Sigmoid colon (tissue), 6 donors: ENCODE measurements at regions not wholly inside any gene's neighbourhood (a gene's known extent, or its start where the extent isn't known, plus 50 kb on each side); places are given as distances from the start of the nearest gene placed in this dataset.

Experiments used
- DNase-seq: peaks from one replicate; pipeline ENCODE4 v3.0.0-alpha.2; 2019
- H3K27ac ChIP-seq, 4 donors: fragments of 200-600 bp; sonication (generic); one replicate each; pipeline ENCODE4 v1.5.1; 2016 to 2019; ENCODE audit warnings: mild to moderate bottlenecking in 1 of 4
- H3K27me3 ChIP-seq, 3 donors: fragments of 200-600 bp; sonication (generic); one replicate each; pipeline ENCODE4 v1.5.1; 2019; ENCODE audit warnings: mild to moderate bottlenecking in 1 of 3
- H3K36me3 ChIP-seq, 4 donors: fragments of 200-600 bp; sonication (generic); one replicate each; pipeline ENCODE4 v1.5.1; 2016 to 2019
- H3K4me1 ChIP-seq, 4 donors: fragments of 200-600 bp; sonication (generic); one replicate each; pipeline ENCODE4 v1.5.1; 2017 to 2019
- H3K4me3 ChIP-seq, 4 donors: fragments of 200-600 bp; sonication (generic); one replicate each; pipeline ENCODE4 v1.5.1; 2017 to 2019; ENCODE audit warnings: mild to moderate bottlenecking in 2 of 4, moderate library complexity in 1 of 4
- H3K9me3 ChIP-seq, 4 donors: fragments of 200-600 bp in 3 of 4; sonication (generic) in 3 of 4; one replicate each; pipeline versions ENCODE4 v1.5.1 to v1.6.1; 2013 to 2019
- EP300 ChIP-seq, 4 donors: sonication (generic); formaldehyde crosslinking; IDR thresholded peaks; one replicate each; pipeline ENCODE4 v1.6.1; 2017; ENCODE audit warnings: antibody characterized with exemption in 4 of 4
- POLR2A ChIP-seq, 2 donors: fragments of 450-650 bp; IDR thresholded peaks; one replicate each; pipeline ENCODE4 v1.6.1; 2016; ENCODE audit warnings: antibody characterized with exemption in 2 of 2, mild to moderate bottlenecking in 2 of 2, moderate library complexity in 2 of 2
- POLR2AphosphoS5 ChIP-seq, 4 donors: sonication (generic); formaldehyde crosslinking; IDR thresholded peaks; one replicate each; pipeline ENCODE4 v1.6.1; 2017; ENCODE audit warnings: antibody characterized with exemption in 4 of 4
- WGBS, 2 donors: extraction: QIAGEN DNeasy Blood & Tissue Kit; methylation state at CpG; one replicate each; pipeline ENCODE4 v1.1.7; 2013; 5-methylcytosine and 5-hydroxymethylcytosine counted together
- intact Hi-C: fragments of 100-400 bp; cut with DNase I; formaldehyde crosslinking; loops from one replicate; pipeline ENCODE4 v1.15.1; 2023
- TF ChIP-seq, protein P1 (sequence below), 4 experiments: fragments of 450-650 bp in 3 of 4; fragments of 200-600 bp in 1 of 4; IDR thresholded peaks; one replicate each; pipeline ENCODE4 v1.5.1; 2016 to 2019; ENCODE audit warnings: antibody characterized with exemption in 4 of 4, mild to moderate bottlenecking in 3 of 4, moderate library complexity in 2 of 4
- donor health status: healthy with polysubstance abuse.
- donor health status: healthy.

DNA sequence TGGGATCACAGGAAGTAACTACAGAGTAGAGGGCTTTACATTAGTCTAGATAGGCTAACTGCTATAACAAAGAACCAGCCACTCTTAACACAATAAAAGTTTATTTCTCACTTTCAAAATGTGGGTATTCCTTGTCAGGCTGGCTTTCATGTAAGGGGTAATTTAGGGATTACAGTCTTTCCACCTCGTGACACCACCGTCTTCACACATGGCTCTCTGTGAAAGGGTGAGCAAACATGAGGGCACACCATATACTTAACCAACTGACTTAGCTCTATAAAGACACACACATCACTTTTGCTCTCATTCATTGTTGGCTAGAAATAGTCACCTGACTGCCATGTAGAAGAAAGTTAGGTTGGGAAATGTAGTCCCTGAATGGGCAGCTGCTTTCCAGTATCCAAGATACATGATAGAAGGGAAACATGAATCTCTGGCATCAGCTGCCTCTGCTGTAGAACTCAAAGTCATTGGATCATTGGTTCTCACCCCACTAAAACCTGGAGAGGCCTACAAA, 66.1 kb upstream of the CRY1 start:
- Histone ChIP-seq H3K36me3 (no peaks in the 10 kb centered on the region), H3K4me1 (no peaks in the 10 kb centered on the region), H3K9me3 (no peaks in the 10 kb centered on the region), H3K27ac (no peak overlapping the region), H3K27me3 (no peaks in the 10 kb centered on the region), H3K4me3 (no peak overlapping the region)
- 45 to 76% methylated on average over 2 of the region's 2 CpGs for WGBS, 2 donors
- no peak for DNase-seq
- TF ChIP-seq POLR2AphosphoS5 (IDR thresholded peaks at IDR 0.05) = no peak
- TF ChIP-seq, protein P1, sequence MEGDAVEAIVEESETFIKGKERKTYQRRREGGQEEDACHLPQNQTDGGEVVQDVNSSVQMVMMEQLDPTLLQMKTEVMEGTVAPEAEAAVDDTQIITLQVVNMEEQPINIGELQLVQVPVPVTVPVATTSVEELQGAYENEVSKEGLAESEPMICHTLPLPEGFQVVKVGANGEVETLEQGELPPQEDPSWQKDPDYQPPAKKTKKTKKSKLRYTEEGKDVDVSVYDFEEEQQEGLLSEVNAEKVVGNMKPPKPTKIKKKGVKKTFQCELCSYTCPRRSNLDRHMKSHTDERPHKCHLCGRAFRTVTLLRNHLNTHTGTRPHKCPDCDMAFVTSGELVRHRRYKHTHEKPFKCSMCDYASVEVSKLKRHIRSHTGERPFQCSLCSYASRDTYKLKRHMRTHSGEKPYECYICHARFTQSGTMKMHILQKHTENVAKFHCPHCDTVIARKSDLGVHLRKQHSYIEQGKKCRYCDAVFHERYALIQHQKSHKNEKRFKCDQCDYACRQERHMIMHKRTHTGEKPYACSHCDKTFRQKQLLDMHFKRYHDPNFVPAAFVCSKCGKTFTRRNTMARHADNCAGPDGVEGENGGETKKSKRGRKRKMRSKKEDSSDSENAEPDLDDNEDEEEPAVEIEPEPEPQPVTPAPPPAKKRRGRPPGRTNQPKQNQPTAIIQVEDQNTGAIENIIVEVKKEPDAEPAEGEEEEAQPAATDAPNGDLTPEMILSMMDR (IDR thresholded peaks at IDR 0.05) = no peak
- TF ChIP-seq POLR2A (IDR thresholded peaks at IDR 0.05) = no peak
- no peak for TF ChIP-seq EP300 (IDR thresholded peaks at IDR 0.05)
- intact Hi-C loops = no loop called here

DNA sequence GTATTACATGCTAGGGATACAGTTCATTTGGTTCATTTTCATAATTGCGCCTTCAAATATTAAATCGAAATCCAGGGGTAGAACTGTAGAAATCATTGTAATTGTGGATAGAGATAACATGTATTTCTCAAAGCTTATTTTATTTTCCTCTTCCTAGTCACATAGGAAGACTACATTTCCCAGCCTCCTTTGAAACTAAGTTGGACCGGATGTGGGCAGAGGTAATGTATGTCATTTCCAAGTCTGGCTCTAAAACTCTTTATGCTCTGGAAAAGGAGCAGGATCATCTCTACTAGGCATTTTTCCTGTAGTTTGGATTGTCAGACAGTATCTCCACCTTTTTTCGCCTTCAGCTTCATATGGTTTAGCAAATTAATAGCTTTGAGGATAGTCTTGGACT, 70.1 kb upstream of the CRY1 start:
- TF ChIP-seq, protein P1 (IDR thresholded peaks at IDR 0.05) = no peak
- no peak for TF ChIP-seq EP300 (IDR thresholded peaks at IDR 0.05)
- TF ChIP-seq POLR2A (IDR thresholded peaks at IDR 0.05) = no peak
- Histone ChIP-seq H3K36me3 (no peaks in the 10 kb centered on the region), H3K9me3 (no peaks in the 10 kb centered on the region), H3K27me3 (no peaks in the 10 kb centered on the region), H3K27ac (no peak overlapping the region), H3K4me1 (no peaks in the 10 kb centered on the region), H3K4me3 (no peak overlapping the region)
- intact Hi-C loops = no loop called here
- DNase-seq = no peak
- WGBS, 2 donors = 79 to 85% methylated on average over 4 of the region's 4 CpGs

DNA sequence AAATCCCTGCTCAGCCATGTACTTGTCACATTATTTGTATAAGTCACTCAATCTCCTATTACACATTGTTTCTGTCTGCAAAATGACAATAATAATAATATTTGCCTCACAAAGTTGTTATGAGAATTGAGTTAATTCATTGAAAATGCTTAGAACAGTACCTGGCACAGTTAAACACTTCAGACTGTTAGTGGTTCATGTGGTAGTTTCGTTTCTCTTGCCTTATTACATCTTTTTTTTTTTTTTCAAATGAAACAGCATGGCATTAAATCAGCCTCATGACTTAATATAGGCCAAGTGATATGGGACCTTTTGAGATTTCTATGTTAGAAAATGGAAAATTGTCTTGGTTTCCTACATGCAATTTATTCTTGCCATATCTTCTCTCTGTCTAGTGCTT, 71.0 kb upstream of the CRY1 start:
- intact Hi-C loops = no loop called here
- DNase-seq = no peak
- Histone ChIP-seq H3K4me1 (no peaks in the 10 kb centered on the region), H3K27me3 (no peaks in the 10 kb centered on the region), H3K27ac (no peak overlapping the region), H3K9me3 (no peaks in the 10 kb centered on the region), H3K36me3 (no peaks in the 10 kb centered on the region), H3K4me3 (no peak overlapping the region)
- WGBS, 2 donors = 39 to 69% methylated on average over 1 of the region's 1 CpG
- TF ChIP-seq EP300 (IDR thresholded peaks at IDR 0.05) = no peak
- no peak for TF ChIP-seq POLR2AphosphoS5 (IDR thresholded peaks at IDR 0.05)

DNA sequence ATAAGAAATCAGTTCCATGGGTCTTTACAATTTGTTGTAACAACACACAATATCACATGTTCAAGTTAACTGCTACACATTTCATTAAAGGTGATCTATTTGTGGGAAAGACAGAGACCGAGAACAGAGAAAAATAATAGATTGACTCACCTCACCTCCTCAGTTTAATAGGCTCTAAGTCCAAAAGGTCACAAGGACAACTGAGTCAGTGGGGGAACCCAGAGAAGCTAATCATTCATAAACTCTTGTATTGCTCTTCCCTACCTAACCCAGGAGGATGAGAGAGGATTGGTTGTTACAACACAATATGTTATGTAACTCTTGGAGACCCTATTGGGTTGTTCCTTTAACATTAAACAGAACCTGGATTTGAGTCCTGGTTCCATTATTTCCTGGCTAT, 72.2 kb upstream of the CRY1 start:
- Histone ChIP-seq H3K9me3 (no peaks in the 10 kb centered on the region), H3K4me3 (no peak overlapping the region), H3K4me1 (no peaks in the 10 kb centered on the region), H3K27me3 (peaks cover 0 to 2% (median 0%) of the 10 kb centered on the region in 3 donors), H3K27ac (no peak overlapping the region), H3K36me3 (no peaks in the 10 kb centered on the region)
- no peak for DNase-seq
- TF ChIP-seq POLR2A (IDR thresholded peaks at IDR 0.05) = no peak
- no peak for TF ChIP-seq POLR2AphosphoS5 (IDR thresholded peaks at IDR 0.05)
- TF ChIP-seq, protein P1 (IDR thresholded peaks at IDR 0.05) = no peak
- TF ChIP-seq EP300 (IDR thresholded peaks at IDR 0.05) = no peak
- intact Hi-C loops = no loop called here
- WGBS, 2 donors = 48 to 75% methylated on average over 1 of the region's 1 CpG

DNA sequence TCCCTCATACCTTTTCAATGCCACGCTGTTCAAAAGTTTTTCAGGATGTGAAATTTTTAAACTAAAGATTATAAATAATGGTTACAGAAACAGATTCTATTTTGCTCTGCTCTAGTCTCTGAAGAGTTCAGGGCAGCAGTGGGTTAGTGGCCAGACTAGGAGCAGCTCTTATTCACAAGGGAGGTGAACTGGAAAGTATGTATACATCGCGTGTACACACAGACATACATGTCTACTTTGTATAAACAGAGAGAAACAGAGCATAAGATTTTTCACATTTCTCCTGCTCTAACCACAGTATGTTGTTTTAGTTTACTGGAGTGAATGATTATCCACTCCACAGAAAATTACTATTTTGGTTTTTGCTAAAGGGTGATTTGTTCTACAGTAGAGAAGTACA, 74.4 kb upstream of the CRY1 start:
- no peak overlapping the region for H3K4me3 ChIP-seq
- TF ChIP-seq, protein P1 (IDR thresholded peaks at IDR 0.05) = no peak
- TF ChIP-seq EP300 (IDR thresholded peaks at IDR 0.05) = no peak
- TF ChIP-seq POLR2AphosphoS5 (IDR thresholded peaks at IDR 0.05) = no peak
- TF ChIP-seq POLR2A (IDR thresholded peaks at IDR 0.05) = no peak
- H3K4me1 ChIP-seq = no peaks in the 10 kb centered on the region
- H3K36me3 ChIP-seq = no peaks in the 10 kb centered on the region
- intact Hi-C loops = no loop called here
- peaks cover 0 to 8% (median 0%) of the 10 kb centered on the region in 3 donors for H3K27me3 ChIP-seq
- H3K9me3 ChIP-seq = no peaks in the 10 kb centered on the region
- 31 to 33% methylated on average over 3 of the region's 3 CpGs for WGBS, 2 donors
- no peak for DNase-seq
- no peak overlapping the region for H3K27ac ChIP-seq
